Suprapubic skin (tissue), 4 donors: ENCODE measurements at regions not wholly inside any gene's neighbourhood (a gene's known extent, or its start where the extent isn't known, plus 50 kb on each side); places are given as distances from the start of the nearest gene placed in this dataset.

ENCODE experiments used
- DNase-seq, 2 donors: peaks; one replicate each; pipeline ENCODE4 v3.0.0-alpha.2; 2019; ENCODE audit warnings: low spot score in 2 of 2
- H3K27ac ChIP-seq: fragments of 200-600 bp; sonication (generic); one replicate; pipeline ENCODE4 v1.5.1; 2019
- H3K27me3 ChIP-seq: fragments of 200-600 bp; sonication (generic); one replicate; pipeline ENCODE4 v1.5.1; 2019
- H3K36me3 ChIP-seq: fragments of 200-600 bp; sonication (generic); one replicate; pipeline ENCODE4 v1.5.1; 2019
- H3K4me1 ChIP-seq: fragments of 200-600 bp; sonication (generic); one replicate; pipeline ENCODE4 v1.5.1; 2019
- H3K4me3 ChIP-seq: fragments of 200-600 bp; sonication (generic); one replicate; pipeline ENCODE4 v1.5.1; 2019; ENCODE audit warnings: mild to moderate bottlenecking
- H3K9me3 ChIP-seq: fragments of 200-600 bp; sonication (generic); one replicate; pipeline ENCODE4 v1.5.1; 2019
- CTCF ChIP-seq, 2 donors: fragments of 200-600 bp in 1 of 2; fragments of 450-650 bp in 1 of 2; sonication (generic) in 1 of 2; IDR thresholded peaks; one replicate each; pipeline ENCODE4 v1.5.1; 2016 to 2019; ENCODE audit warnings: antibody characterized with exemption in 2 of 2, mild to moderate bottlenecking in 1 of 2, moderate library complexity in 1 of 2
- EP300 ChIP-seq: sonication (generic); formaldehyde crosslinking; IDR thresholded peaks from one replicate; pipeline ENCODE4 v1.6.1; 2017; ENCODE audit warnings: antibody characterized with exemption
- POLR2A ChIP-seq, 2 donors: fragments of 450-650 bp; IDR thresholded peaks; one replicate each; pipeline ENCODE4 v1.6.1; 2017; ENCODE audit warnings: antibody characterized with exemption in 2 of 2, mild to moderate bottlenecking in 2 of 2, moderate library complexity in 2 of 2
- POLR2AphosphoS5 ChIP-seq, 3 donors: sonication (generic); formaldehyde crosslinking; IDR thresholded peaks; one replicate each; pipeline ENCODE4 v1.6.1; 2017; ENCODE audit warnings: antibody characterized with exemption in 3 of 3
- WGBS: methylation state at CpG from one replicate; pipeline ENCODE4 v1.1.5; 2018; 5-methylcytosine and 5-hydroxymethylcytosine counted together

GRCh38 chr11:106176817-106177216, 99.4 kb downstream of the AASDHPPT start:
- Histone ChIP-seq H3K9me3 (no peaks in the 10 kb centered on the region), H3K4me3 (no peak overlapping the region), H3K36me3 (no peaks in the 10 kb centered on the region), H3K4me1 (peaks cover 11% of the 10 kb centered on the region), H3K27ac (no peak overlapping the region), H3K27me3 (no peaks in the 10 kb centered on the region)
- WGBS, result 91% methylated on average over 17 of the region's 17 CpGs
- TF ChIP-seq CTCF (IDR thresholded peaks at IDR 0.05) (no peak), POLR2AphosphoS5 (IDR thresholded peaks at IDR 0.05) (no peak), EP300 (no peak), POLR2A (IDR thresholded peaks at IDR 0.05) (no peak)
- no peak for DNase-seq

GRCh38 chr11:106177311-106177710, 99.8 kb downstream of the AASDHPPT start:
- DNase-seq, result no peak
- Histone ChIP-seq H3K9me3 (no peaks in the 10 kb centered on the region), H3K27me3 (no peaks in the 10 kb centered on the region), H3K36me3 (no peaks in the 10 kb centered on the region), H3K27ac (no peak overlapping the region), H3K4me1 (peaks cover 8% of the 10 kb centered on the region), H3K4me3 (no peak overlapping the region)
- TF ChIP-seq POLR2AphosphoS5 (IDR thresholded peaks at IDR 0.05) (no peak), EP300 (no peak), POLR2A (IDR thresholded peaks at IDR 0.05) (no peak), CTCF (IDR thresholded peaks at IDR 0.05) (no peak)
- WGBS, result 82% methylated on average over 6 of the region's 6 CpGs

GRCh38 chr11:106178361-106178760, 100.9 kb downstream of the AASDHPPT start:
- Histone ChIP-seq H3K27me3 (no peaks in the 10 kb centered on the region), H3K4me1 (no peaks in the 10 kb centered on the region), H3K36me3 (no peaks in the 10 kb centered on the region), H3K9me3 (no peaks in the 10 kb centered on the region), H3K27ac (no peak overlapping the region), H3K4me3 (no peak overlapping the region)
- no peak for DNase-seq
- WGBS, result 40% methylated on average over 1 of the region's 1 CpG
- no peak for TF ChIP-seq CTCF (IDR thresholded peaks at IDR 0.05)
- TF ChIP-seq EP300, result no peak
- no peak for TF ChIP-seq POLR2AphosphoS5 (IDR thresholded peaks at IDR 0.05)
- TF ChIP-seq POLR2A (IDR thresholded peaks at IDR 0.05), result no peak

GRCh38 chr11:106179048-106179447, 101.6 kb downstream of the AASDHPPT start:
- Histone ChIP-seq H3K36me3 (no peaks in the 10 kb centered on the region), H3K9me3 (no peaks in the 10 kb centered on the region), H3K4me3 (no peak overlapping the region), H3K27me3 (no peaks in the 10 kb centered on the region), H3K4me1 (no peaks in the 10 kb centered on the region), H3K27ac (no peak overlapping the region)
- DNase-seq, result no peak
- WGBS, result 70% methylated on average over 1 of the region's 1 CpG
- TF ChIP-seq CTCF (IDR thresholded peaks at IDR 0.05) (no peak), POLR2AphosphoS5 (IDR thresholded peaks at IDR 0.05) (no peak), EP300 (no peak), POLR2A (IDR thresholded peaks at IDR 0.05) (no peak)

GRCh38 chr11:106186630-106187029, 109.2 kb downstream of the AASDHPPT start:
- Histone ChIP-seq H3K4me3 (no peak overlapping the region), H3K36me3 (no peaks in the 10 kb centered on the region), H3K4me1 (no peaks in the 10 kb centered on the region), H3K27me3 (no peaks in the 10 kb centered on the region), H3K27ac (no peak overlapping the region), H3K9me3 (no peaks in the 10 kb centered on the region)
- WGBS, result 82% methylated on average over 2 of the region's 2 CpGs
- TF ChIP-seq EP300, result no peak
- TF ChIP-seq POLR2AphosphoS5 (IDR thresholded peaks at IDR 0.05), result no peak
- no peak for TF ChIP-seq POLR2A (IDR thresholded peaks at IDR 0.05)
- no peak for DNase-seq

- TF ChIP-seq POLR2A (IDR thresholded peaks at IDR 0.05) (no peak), POLR2AphosphoS5 (IDR thresholded peaks at IDR 0.05) (no peak), CTCF (IDR thresholded peaks at IDR 0.05) (no peak), EP300 (no peak)
- 48% methylated on average over 2 of the region's 2 CpGs for WGBS
Observed at GRCh38 chr11:106187860-106188456, 110.5 kb downstream of the AASDHPPT start.

More at GRCh38 chr11:106187860-106188456, 110.5 kb downstream of the AASDHPPT start:
- H3K4me3 ChIP-seq, result no peak overlapping the region
- H3K36me3 ChIP-seq, result no peaks in the 10 kb centered on the region
- no peak for DNase-seq
- H3K4me1 ChIP-seq, result no peaks in the 10 kb centered on the region
- no peaks in the 10 kb centered on the region for H3K9me3 ChIP-seq
- H3K27ac ChIP-seq, result no peak overlapping the region
- H3K27me3 ChIP-seq, result no peaks in the 10 kb centered on the region
